CD4-positive, alpha-beta memory T cell (primary cell): ENCODE measurements at regions not wholly inside any gene's neighbourhood (a gene's known extent, or its start where the extent isn't known, plus 50 kb on each side); places are given as distances from the start of the nearest gene placed in this dataset.

ENCODE experiments used
- CTCF ChIA-PET: fragments of 350-600 bp; sonication (Branson Sonifier 250); formaldehyde crosslinking; loops from one replicate; lab custom pipeline; 2021; ENCODE audit warnings: inconsistent platforms; ENCODE audit not compliant: partially characterized antibody; lab: Charles Lee
- POLR2A ChIA-PET: fragments of 350-600 bp; sonication (Branson Sonifier 250); formaldehyde crosslinking; loops from one replicate; lab custom pipeline; 2021; ENCODE audit not compliant: partially characterized antibody; lab: Charles Lee
- DNase-seq, 5 donors: peaks; one replicate each; pipeline versions ENCODE4 v3.0.0 to v3.0.0-alpha.2; 2020 to 2022; ENCODE audit warnings: mixed read lengths in 1 of 5
- H3K27ac ChIP-seq: one replicate; pipeline ENCODE4 v1.7.0; 2013; ENCODE audit warnings: low read depth, low read length
- H3K27me3 ChIP-seq: 2 replicates; pipeline ENCODE4 v1.7.0; 2013; ENCODE audit warnings: mild to moderate bottlenecking, low read length, moderate library complexity; ENCODE audit not compliant: insufficient read depth
- H3K36me3 ChIP-seq: 2 replicates; pipeline ENCODE4 v1.7.0; 2013; ENCODE audit warnings: mild to moderate bottlenecking, low read length, moderate library complexity; ENCODE audit not compliant: insufficient read depth
- H3K4me1 ChIP-seq: 2 replicates; pipeline ENCODE4 v1.7.0; 2013; ENCODE audit warnings: mild to moderate bottlenecking, low read length, moderate library complexity; ENCODE audit not compliant: insufficient read depth
- H3K4me3 ChIP-seq, 2 donors: one replicate each; pipeline ENCODE4 v1.7.0; 2013; ENCODE audit warnings: low read length in 2 of 2, mild to moderate bottlenecking in 1 of 2
- H3K9me3 ChIP-seq, 2 donors: one replicate each; pipeline ENCODE4 v1.7.0; 2013; ENCODE audit warnings: low read length in 2 of 2, control low read depth in 1 of 2; ENCODE audit not compliant: control insufficient read depth in 1 of 2
- H3K27ac Mint-ChIP-seq, 7 donors: one replicate each; pipeline ENCODE4 v1.8.0; 2020 to 2021; ENCODE audit warnings: mixed read lengths in 7 of 7, mild to moderate bottlenecking in 6 of 7, inconsistent platforms in 3 of 7, moderate library complexity in 3 of 7
- H3K27me3 Mint-ChIP-seq, 2 donors: one replicate each; pipeline ENCODE4 v1.8.0; 2020 to 2021; ENCODE audit warnings: mixed read lengths in 2 of 2
- H3K36me3 Mint-ChIP-seq, 2 donors: one replicate each; pipeline ENCODE4 v1.8.0; 2020 to 2021; ENCODE audit warnings: mixed read lengths in 2 of 2, inconsistent platforms in 1 of 2, mild to moderate bottlenecking in 1 of 2
- H3K4me1 Mint-ChIP-seq, 4 donors: one replicate each; pipeline ENCODE4 v1.8.0; 2020 to 2021; ENCODE audit warnings: mixed read lengths in 4 of 4, mild to moderate bottlenecking in 1 of 4
- H3K4me3 Mint-ChIP-seq, 8 donors: one replicate each; pipeline ENCODE4 v1.8.0; 2020 to 2021; ENCODE audit warnings: mixed read lengths in 8 of 8, mild to moderate bottlenecking in 7 of 8, moderate library complexity in 6 of 8, inconsistent platforms in 3 of 8
- H3K9me3 Mint-ChIP-seq, 8 donors: one replicate each; pipeline ENCODE4 v1.8.0; 2020 to 2021; ENCODE audit warnings: mixed read lengths in 8 of 8, mild to moderate bottlenecking in 5 of 8, inconsistent platforms in 3 of 8, moderate library complexity in 1 of 8
- intact Hi-C: fragments of 100-400 bp; cut with micrococcal nuclease; formaldehyde crosslinking; loops from one replicate; pipeline ENCODE4 v1.15.1; 2023

- intact Hi-C loops = no loop called here
- Mint-ChIP-seq H3K4me3 (no peak overlapping the region), H3K9me3 (peaks cover 0 to 8% (median 0%) of the 10 kb centered on the region in 8 donors), H3K36me3 (no peaks in the 10 kb centered on the region), H3K27ac (no peak overlapping the region), H3K4me1 (no peaks in the 10 kb centered on the region), H3K27me3 (peaks cover 0 to 2% of the 10 kb centered on the region in 2 donors)
- no peaks in the 10 kb centered on the region for H3K9me3 ChIP-seq
- H3K4me1 ChIP-seq = no peaks in the 10 kb centered on the region
- ChIA-PET POLR2A (no interaction called here), CTCF (no interaction called here)
- DNase-seq = no peak
- no peak overlapping the region for H3K27ac ChIP-seq
- no peak overlapping the region for H3K4me3 ChIP-seq
- H3K36me3 ChIP-seq = no peaks in the 10 kb centered on the region
- no peaks in the 10 kb centered on the region for H3K27me3 ChIP-seq
Measured at GRCh38 chr12:28868414-28868813, 280.7 kb upstream of the FAR2 start.

DNA sequence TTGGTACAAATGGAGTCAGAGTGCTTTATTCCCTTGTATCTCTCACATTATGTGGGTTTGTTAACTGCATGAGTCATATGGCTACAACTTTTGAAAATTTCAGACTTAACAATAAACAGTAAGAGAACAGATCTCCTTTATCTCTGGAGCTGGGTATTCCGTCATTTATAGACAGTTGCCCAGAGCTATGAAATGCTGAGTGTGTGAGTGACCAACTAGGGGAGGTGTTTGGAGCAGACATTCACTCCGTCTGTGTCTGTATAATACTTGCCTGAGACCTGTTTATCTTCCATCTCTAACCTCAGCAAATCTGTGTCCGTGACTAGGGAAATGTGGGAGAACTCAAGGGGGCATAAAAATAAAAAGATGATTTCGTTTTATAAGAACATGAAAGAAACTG lies 279.9 kb upstream of the FAR2 start:
- Histone ChIP-seq H3K9me3 (no peaks in the 10 kb centered on the region), H3K4me3 (no peak overlapping the region), H3K27ac (no peak overlapping the region), H3K4me1 (no peaks in the 10 kb centered on the region), H3K27me3 (no peaks in the 10 kb centered on the region), H3K36me3 (no peaks in the 10 kb centered on the region)
- Mint-ChIP-seq H3K27ac (no peak overlapping the region), H3K27me3 (peaks cover 0 to 1% of the 10 kb centered on the region in 2 donors), H3K9me3 (peaks cover 0 to 5% (median 0%) of the 10 kb centered on the region in 8 donors), H3K4me1 (no peaks in the 10 kb centered on the region), H3K36me3 (no peaks in the 10 kb centered on the region), H3K4me3 (no peak overlapping the region)
- no peak for DNase-seq
- CTCF ChIA-PET = no interaction called here
- POLR2A ChIA-PET = no interaction called here
- intact Hi-C loops = no loop called here

GRCh38 chr12:28870839-28871440 lies 278.1 kb upstream of the FAR2 start:
- no peak for DNase-seq
- intact Hi-C loops = loop anchor here (5.0 kb wide), 1 partner anchor 1139 kb away; no protein-coding TSS in a partner anchor
- Histone ChIP-seq H3K9me3 (no peaks in the 10 kb centered on the region), H3K27me3 (no peaks in the 10 kb centered on the region), H3K27ac (no peak overlapping the region), H3K4me3 (no peak overlapping the region), H3K4me1 (no peaks in the 10 kb centered on the region), H3K36me3 (no peaks in the 10 kb centered on the region)
- no peaks in the 10 kb centered on the region for H3K27me3 Mint-ChIP-seq
- CTCF ChIA-PET = no interaction called here
- no peak overlapping the region for H3K27ac Mint-ChIP-seq
- H3K4me1 Mint-ChIP-seq = no peaks in the 10 kb centered on the region
- POLR2A ChIA-PET = no interaction called here
- H3K9me3 Mint-ChIP-seq = peaks cover 0 to 4% (median 0%) of the 10 kb centered on the region in 8 donors
- H3K36me3 Mint-ChIP-seq = no peaks in the 10 kb centered on the region
- no peak overlapping the region for H3K4me3 Mint-ChIP-seq

DNA sequence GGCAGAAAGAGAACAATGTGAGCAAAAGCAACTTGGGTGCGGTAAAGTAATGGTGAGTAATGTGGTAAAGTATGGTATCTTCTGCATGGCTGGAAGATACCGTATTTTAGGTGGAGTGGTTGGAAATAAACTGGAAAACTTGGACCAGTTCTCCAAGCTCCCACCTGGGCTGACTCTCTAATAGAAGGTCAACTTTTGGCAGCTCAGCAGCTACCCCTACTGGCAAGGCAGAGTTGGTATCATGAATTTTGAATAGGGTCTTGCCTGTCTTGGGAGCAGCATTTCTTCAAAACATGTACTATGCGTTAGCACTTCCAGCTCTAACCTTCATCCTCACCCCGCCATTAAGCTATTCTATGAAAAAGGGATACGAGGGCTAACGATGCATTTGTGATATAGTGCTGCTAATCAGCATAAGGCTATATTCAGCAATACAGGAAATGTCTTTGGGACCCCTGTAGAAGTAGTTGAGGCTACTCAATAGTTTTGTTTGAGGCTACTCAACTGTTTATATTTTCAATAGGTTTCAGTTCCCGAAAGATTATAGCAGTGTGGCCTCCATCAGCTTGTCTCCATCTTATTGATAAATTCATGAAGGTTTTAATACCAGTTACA lies 276.3 kb upstream of the FAR2 start:
- intact Hi-C loops = loop anchor here (5.0 kb wide), 1 partner anchor 1140 kb away; no protein-coding TSS in a partner anchor
- Histone ChIP-seq H3K4me3 (no peak overlapping the region), H3K27ac (no peak overlapping the region), H3K4me1 (no peaks in the 10 kb centered on the region), H3K9me3 (no peaks in the 10 kb centered on the region), H3K27me3 (no peaks in the 10 kb centered on the region), H3K36me3 (no peaks in the 10 kb centered on the region)
- H3K4me3 Mint-ChIP-seq = no peak overlapping the region
- peaks cover 0 to under 1% (median 0%) of the 10 kb centered on the region in 8 donors for H3K9me3 Mint-ChIP-seq
- ChIA-PET POLR2A (no interaction called here), CTCF (no interaction called here)
- no peak overlapping the region for H3K27ac Mint-ChIP-seq
- H3K4me1 Mint-ChIP-seq = no peaks in the 10 kb centered on the region
- no peaks in the 10 kb centered on the region for H3K36me3 Mint-ChIP-seq
- no peak for DNase-seq
- peaks cover 0 to under 1% of the 10 kb centered on the region in 2 donors for H3K27me3 Mint-ChIP-seq

GRCh38 chr12:28874758-28875157 lies 274.3 kb upstream of the FAR2 start:
- Histone ChIP-seq H3K27me3 (no peaks in the 10 kb centered on the region), H3K9me3 (no peaks in the 10 kb centered on the region), H3K4me3 (no peak overlapping the region), H3K27ac (no peak overlapping the region), H3K36me3 (no peaks in the 10 kb centered on the region), H3K4me1 (no peaks in the 10 kb centered on the region)
- intact Hi-C loops = loop anchor here (5.0 kb wide), 1 partner anchor 1142 kb away; no protein-coding TSS in a partner anchor
- CTCF ChIA-PET = no interaction called here
- peaks cover 0 to 1% (median 0%) of the 10 kb centered on the region in 8 donors for H3K9me3 Mint-ChIP-seq
- no peak for DNase-seq
- H3K36me3 Mint-ChIP-seq = no peaks in the 10 kb centered on the region
- POLR2A ChIA-PET = no interaction called here
- H3K27ac Mint-ChIP-seq = no peak overlapping the region
- peaks cover 0 to 3% of the 10 kb centered on the region in 2 donors for H3K27me3 Mint-ChIP-seq
- H3K4me1 Mint-ChIP-seq = no peaks in the 10 kb centered on the region
- no peak overlapping the region for H3K4me3 Mint-ChIP-seq

GRCh38 chr12:28876196-28876798 lies 272.8 kb upstream of the FAR2 start:
- Mint-ChIP-seq H3K9me3 (peaks cover 0 to 1% (median 0%) of the 10 kb centered on the region in 8 donors), H3K4me1 (no peaks in the 10 kb centered on the region), H3K4me3 (no peak overlapping the region), H3K27me3 (peaks cover 0 to 3% of the 10 kb centered on the region in 2 donors), H3K27ac (no peak overlapping the region), H3K36me3 (no peaks in the 10 kb centered on the region)
- no peak for DNase-seq
- intact Hi-C loops = no loop called here
- Histone ChIP-seq H3K4me3 (no peak overlapping the region), H3K27ac (no peak overlapping the region), H3K36me3 (no peaks in the 10 kb centered on the region), H3K27me3 (no peaks in the 10 kb centered on the region), H3K4me1 (no peaks in the 10 kb centered on the region), H3K9me3 (no peaks in the 10 kb centered on the region)
- POLR2A ChIA-PET = no interaction called here
- CTCF ChIA-PET = no interaction called here

GRCh38 chr12:28877854-28878253 lies 271.2 kb upstream of the FAR2 start:
- H3K9me3 ChIP-seq = no peaks in the 10 kb centered on the region
- H3K4me1 Mint-ChIP-seq = no peaks in the 10 kb centered on the region
- no peaks in the 10 kb centered on the region for H3K27me3 ChIP-seq
- H3K36me3 Mint-ChIP-seq = no peaks in the 10 kb centered on the region
- POLR2A ChIA-PET = no interaction called here
- CTCF ChIA-PET = no interaction called here
- no peaks in the 10 kb centered on the region for H3K36me3 ChIP-seq
- H3K9me3 Mint-ChIP-seq = peaks cover 0 to 1% (median 0%) of the 10 kb centered on the region in 8 donors
- intact Hi-C loops = no loop called here
- DNase-seq = no peak
- H3K4me3 Mint-ChIP-seq = no peak overlapping the region
- H3K27ac Mint-ChIP-seq = no peak overlapping the region
- H3K4me3 ChIP-seq = no peak overlapping the region
- H3K27ac ChIP-seq = no peak overlapping the region
- H3K27me3 Mint-ChIP-seq = peaks cover 0 to 4% of the 10 kb centered on the region in 2 donors
- H3K4me1 ChIP-seq = no peaks in the 10 kb centered on the region
